Panc1 (cell line): ENCODE measurements at regions not wholly inside any gene's neighbourhood (a gene's known extent, or its start where the extent isn't known, plus 50 kb on each side); places are given as distances from the start of the nearest gene placed in this dataset.

Experiments used
- POLR2AphosphoS5 ChIP-seq: IDR thresholded peaks from 2 replicates; pipeline ENCODE4 v1.6.1; 2012; ENCODE audit warnings: mild to moderate bottlenecking, low read depth, low read length, moderate library complexity
- TF ChIP-seq, protein P1 (sequence below): fragments of 450-650 bp; IDR thresholded peaks from 2 replicates; pipeline ENCODE4 v1.5.1; 2017; ENCODE audit warnings: mild to moderate bottlenecking

DNA sequence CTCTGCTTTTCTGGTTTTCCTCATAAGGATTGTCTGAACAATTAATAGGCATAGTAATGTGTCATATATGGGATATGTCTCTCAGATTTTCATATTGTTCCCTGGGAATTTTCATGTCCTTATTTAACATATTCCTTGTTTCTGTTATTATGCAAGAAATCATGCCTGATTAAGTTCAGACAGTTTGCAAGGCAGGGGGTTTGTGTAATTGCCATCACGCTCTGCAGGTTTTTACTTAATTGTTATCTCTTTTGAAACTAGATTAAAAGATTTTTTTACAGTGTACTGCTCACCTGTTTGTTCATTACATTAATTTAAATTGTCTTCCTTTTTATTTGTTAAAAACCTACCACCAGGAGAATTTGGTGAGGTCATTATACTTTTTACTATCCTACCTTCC, 1253.2 kb upstream of the PRR20A start:
- TF ChIP-seq, protein P1, sequence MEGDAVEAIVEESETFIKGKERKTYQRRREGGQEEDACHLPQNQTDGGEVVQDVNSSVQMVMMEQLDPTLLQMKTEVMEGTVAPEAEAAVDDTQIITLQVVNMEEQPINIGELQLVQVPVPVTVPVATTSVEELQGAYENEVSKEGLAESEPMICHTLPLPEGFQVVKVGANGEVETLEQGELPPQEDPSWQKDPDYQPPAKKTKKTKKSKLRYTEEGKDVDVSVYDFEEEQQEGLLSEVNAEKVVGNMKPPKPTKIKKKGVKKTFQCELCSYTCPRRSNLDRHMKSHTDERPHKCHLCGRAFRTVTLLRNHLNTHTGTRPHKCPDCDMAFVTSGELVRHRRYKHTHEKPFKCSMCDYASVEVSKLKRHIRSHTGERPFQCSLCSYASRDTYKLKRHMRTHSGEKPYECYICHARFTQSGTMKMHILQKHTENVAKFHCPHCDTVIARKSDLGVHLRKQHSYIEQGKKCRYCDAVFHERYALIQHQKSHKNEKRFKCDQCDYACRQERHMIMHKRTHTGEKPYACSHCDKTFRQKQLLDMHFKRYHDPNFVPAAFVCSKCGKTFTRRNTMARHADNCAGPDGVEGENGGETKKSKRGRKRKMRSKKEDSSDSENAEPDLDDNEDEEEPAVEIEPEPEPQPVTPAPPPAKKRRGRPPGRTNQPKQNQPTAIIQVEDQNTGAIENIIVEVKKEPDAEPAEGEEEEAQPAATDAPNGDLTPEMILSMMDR = no peak
- no peak for TF ChIP-seq POLR2AphosphoS5
